GM23248 (cell line): ENCODE measurements at regions not wholly inside any gene's neighbourhood (a gene's known extent, or its start where the extent isn't known, plus 50 kb on each side); places are given as distances from the start of the nearest gene placed in this dataset.

ENCODE experiments used
- EZH2 ChIP-seq: fragments of 200-600 bp; sonication (generic); IDR thresholded peaks from 2 replicates; pipeline ENCODE4 v1.6.1; 2018; ENCODE audit warnings: antibody characterized with exemption, mild to moderate bottlenecking; ENCODE audit not compliant: insufficient read depth, poor library complexity, severe bottlenecking
- EZH2phosphoT487 ChIP-seq: fragments of 200-600 bp; sonication (generic); IDR thresholded peaks from 2 replicates; pipeline ENCODE4 v1.6.1; 2018; ENCODE audit warnings: antibody characterized with exemption, moderate library complexity, mild to moderate bottlenecking, low read depth; ENCODE audit not compliant: insufficient read depth

- TF ChIP-seq EZH2 (no peak), EZH2phosphoT487 (no peak)
These were observed 251.6 kb upstream of the PTGER4 start for GRCh38 chr5:40428126-40428525.
